K562 (cell line): ENCODE measurements at regions not wholly inside any gene's neighbourhood (a gene's known extent, or its start where the extent isn't known, plus 50 kb on each side); places are given as distances from the start of the nearest gene placed in this dataset.

Experiments used
- ATAC-seq: fragments of 200-7000 bp; cut with Tn5 transposase; 3 replicates; pipeline ENCODE4 v1.9.1; 2020; ENCODE audit warnings: moderate library complexity
- BruUV-seq: library from RNA; stranded (reverse); fragments of 400-500 nt; replicated peaks from 2 replicates; lab custom pipeline; 2021; lab: Mats Ljungman, UMichigan
- CTCF ChIA-PET: fragments of 300-600 bp; formaldehyde crosslinking; extraction: SDS; loops from one replicate; lab custom pipeline; 2021; ENCODE audit warnings: low intra/inter-chr PET ratio; lab: Yijun Ruan, JAX
- POLR2A ChIA-PET: fragments of 300-600, 350-650 bp; sonication (Branson Sonifier 250); formaldehyde crosslinking; extraction: SDS; loops from one replicate; lab custom pipeline; 2021; ENCODE audit warnings: antibody characterized with exemption, inconsistent platforms; lab: Yijun Ruan, JAX
- DNase-seq, 4 experiments: peaks; one replicate each; pipeline versions ENCODE4 v3.0.0 to v3.0.0-alpha.2; 2011 to 2018; ENCODE audit warnings: low spot score in 3 of 4, mixed read lengths in 3 of 4; ENCODE audit errors: extremely low read depth in 1 of 4
- FAIRE-seq: peaks from 2 replicates; lab custom pipeline; 2011; peaks lifted over from hg19 to GRCh38; lab: Jason Lieb, UNC
- H2AFZ ChIP-seq: 2 replicates; pipeline ENCODE4 v1.6.0; 2011; ENCODE audit warnings: low read depth, low read length, control low read depth, inconsistent platforms
- H3K27ac ChIP-seq: fragments of 200-600 bp; 3 replicates; pipeline ENCODE4 v1.8.0; 2011; ENCODE audit warnings: low read depth, mild to moderate bottlenecking, control low read depth, inconsistent platforms, low read length, moderate library complexity, mixed read lengths; ENCODE audit errors: extremely low read depth
- H3K27me3 ChIP-seq, 2 experiments: fragments of 300-600 bp in 1 of 2; 2 replicates in 1 of 2; 3 replicates in 1 of 2; pipeline versions ENCODE4 v1.6.0 to v1.8.0; 2011; ENCODE audit warnings: inconsistent platforms in 2 of 2, low read length in 2 of 2, mild to moderate bottlenecking in 1 of 2, mixed read lengths in 1 of 2, moderate library complexity in 1 of 2; ENCODE audit not compliant: control insufficient read depth in 2 of 2, insufficient read depth in 2 of 2
- H3K36me3 ChIP-seq: fragments of 300-600 bp; 3 replicates; pipeline ENCODE4 v1.8.0; 2011; ENCODE audit warnings: mild to moderate bottlenecking, low read length, inconsistent platforms; ENCODE audit not compliant: control insufficient read depth, insufficient read depth
- H3K4me1 ChIP-seq, 2 experiments: fragments of 200-600 bp in 1 of 2; replicated peaks in 1 of 2; 2 replicates in 1 of 2; 3 replicates in 1 of 2; pipeline versions ENCODE4 v1.5.1 to v1.8.0; 2011; ENCODE audit warnings: inconsistent platforms in 2 of 2, low read length in 2 of 2, mild to moderate bottlenecking in 1 of 2, mixed read lengths in 1 of 2, moderate library complexity in 1 of 2; ENCODE audit not compliant: control insufficient read depth in 2 of 2, insufficient read depth in 2 of 2
- H3K4me2 ChIP-seq: 2 replicates; pipeline ENCODE4 v1.6.1; 2011; ENCODE audit warnings: low read length, control low read depth, inconsistent platforms, mixed read lengths; ENCODE audit not compliant: insufficient read depth
- H3K4me3 ChIP-seq: fragments of 200-600 bp; sonication (generic), shearing (Covaris generic); 2 replicates; pipeline ENCODE4 v1.5.1; 2016; ENCODE audit warnings: control low read depth, inconsistent platforms
- H3K79me2 ChIP-seq: fragments of 200-600 bp; 3 replicates; pipeline ENCODE4 v1.8.0; 2011; ENCODE audit warnings: low read length, inconsistent platforms; ENCODE audit not compliant: control insufficient read depth, insufficient read depth
- H3K9ac ChIP-seq, 2 experiments: 2 replicates each; pipeline versions ENCODE4 v1.6.0 to v1.6.1; 2011; ENCODE audit warnings: low read depth in 2 of 2, low read length in 2 of 2, control low read depth in 1 of 2, inconsistent platforms in 1 of 2, mild to moderate bottlenecking in 1 of 2, mixed read lengths in 1 of 2; ENCODE audit not compliant: insufficient read depth in 1 of 2
- H3K9me1 ChIP-seq: one replicate; pipeline ENCODE4 v1.6.0; 2011; ENCODE audit warnings: inconsistent platforms, mild to moderate bottlenecking, low read length, moderate library complexity; ENCODE audit not compliant: control insufficient read depth, insufficient read depth
- H3K9me3 ChIP-seq: replicated peaks from 2 replicates; pipeline ENCODE4 v1.5.1; 2011; ENCODE audit warnings: low read depth, low read length, inconsistent platforms; ENCODE audit not compliant: control insufficient read depth, insufficient read depth
- H4K20me1 ChIP-seq: replicated peaks from 2 replicates; pipeline ENCODE4 v1.6.1; 2011; ENCODE audit warnings: low read length, inconsistent platforms, mixed read lengths; ENCODE audit not compliant: control insufficient read depth, insufficient read depth
- ADNP ChIP-seq: fragments of 200-800 bp; sonication (Bioruptor generic); IDR thresholded peaks from 2 replicates; pipeline ENCODE4 v1.6.1; 2016; ENCODE audit warnings: missing genetic modification characterization, missing compliant biosample characterization
- CXXC5 ChIP-seq: fragments of 250-450 bp; sonication (Bioruptor Pico); IDR thresholded peaks from 2 replicates; pipeline ENCODE4 v1.8.0; 2022; ENCODE audit warnings: inconsistent platforms, mild to moderate bottlenecking, moderate library complexity
- KLF6 ChIP-seq: fragments of 250-450 bp; sonication (Bioruptor Pico); IDR thresholded peaks from 2 replicates; pipeline ENCODE4 v1.4.0; 2020; ENCODE audit warnings: mild to moderate bottlenecking, moderate library complexity, borderline replicate concordance
- NBN ChIP-seq: fragments of 450-650 bp; IDR thresholded peaks from 2 replicates; pipeline ENCODE4 v1.6.1; 2016; ENCODE audit warnings: low read depth, mild to moderate bottlenecking
- SMAD1 ChIP-seq: fragments of 150-350 bp; IDR thresholded peaks from 2 replicates; pipeline ENCODE4 v1.6.1; 2014; ENCODE audit warnings: low read length, low read depth; ENCODE audit not compliant: partially characterized antibody
- U2AF2 ChIP-seq: fragments of 200-400 bp; formaldehyde crosslinking; optimal IDR thresholded peaks from 2 replicates; pipeline ENCODE3; 2017; ENCODE audit warnings: low read depth, mild to moderate bottlenecking, low read length
- ZNF589 ChIP-seq: fragments of 200-800 bp; sonication (Bioruptor generic); IDR thresholded peaks from 2 replicates; pipeline ENCODE4 v1.6.1; 2016; ENCODE audit warnings: low read depth, missing genetic modification characterization, missing compliant biosample characterization
- WGBS: fragments of 100-300 bp; shearing (Covaris generic); methylation state at CpG from one replicate; pipeline ENCODE4 v1.1.6; 2016; ENCODE audit warnings: low coverage, mixed read lengths; ENCODE audit not compliant: insufficient coverage; ENCODE audit errors: missing lambda C conversion rate; 5-methylcytosine and 5-hydroxymethylcytosine counted together
- in situ Hi-C: fragments of 300-500 bp; cut with MboI; formaldehyde crosslinking; loops from 4 replicates; pipeline ENCODE4 v1.15.0; 2018; ENCODE audit warnings: inconsistent platforms, mixed read lengths
- intact Hi-C: fragments of 100-400 bp; cut with micrococcal nuclease; formaldehyde crosslinking; loops from 2 replicates; pipeline ENCODE4 v1.14.2; 2022
- TF ChIP-seq, protein P1 (sequence below): conservative IDR thresholded peaks from 2 replicates; pipeline ENCODE4 v1.6.1; 2011; ENCODE audit warnings: low read depth, mild to moderate bottlenecking, low read length; ENCODE audit not compliant: control insufficient read depth
- TF ChIP-seq, protein P2 (sequence below): fragments of 450-650 bp; formaldehyde crosslinking; IDR thresholded peaks from 2 replicates; pipeline ENCODE4 v1.4.0; 2022; ENCODE audit warnings: missing genetic modification characterization
- TF ChIP-seq, protein P3 (sequence below): fragments of 250-450 bp; sonication (Bioruptor Pico); IDR thresholded peaks from 2 replicates; pipeline ENCODE4 v1.8.0; 2021; ENCODE audit warnings: mild to moderate bottlenecking, moderate library complexity

DNA sequence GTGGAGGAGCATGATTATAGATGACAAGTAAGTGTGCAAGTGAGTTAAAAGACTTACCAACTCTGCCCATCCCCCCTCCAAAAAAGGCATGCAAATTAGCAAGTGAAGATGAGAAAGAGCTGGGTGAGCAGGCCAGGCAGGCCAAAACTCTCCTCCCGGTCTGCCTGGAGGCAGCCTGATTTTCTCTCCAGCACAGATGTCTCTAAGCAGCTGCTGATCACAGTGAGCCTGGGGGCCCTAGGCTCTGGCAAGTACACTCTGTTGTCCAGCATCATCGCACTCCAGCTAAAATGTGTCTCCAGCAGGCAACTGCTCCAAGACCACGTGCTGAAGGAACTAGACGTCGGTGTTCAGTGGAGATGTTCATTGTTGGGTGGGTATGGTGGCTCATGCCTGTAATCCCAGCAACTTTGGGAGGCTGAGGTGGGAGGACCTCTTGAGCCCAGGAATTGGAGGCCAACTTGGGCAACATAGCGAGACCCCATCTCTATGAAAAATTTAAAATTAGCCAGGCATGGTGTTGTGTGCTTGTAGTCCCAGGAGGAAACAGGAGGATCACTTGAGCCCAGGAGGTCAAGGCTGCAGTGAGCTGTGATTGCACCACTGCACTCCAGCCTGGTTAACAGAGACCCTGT is 56.7 kb upstream of the PUM1 start (continued):
- TF ChIP-seq, protein P1, sequence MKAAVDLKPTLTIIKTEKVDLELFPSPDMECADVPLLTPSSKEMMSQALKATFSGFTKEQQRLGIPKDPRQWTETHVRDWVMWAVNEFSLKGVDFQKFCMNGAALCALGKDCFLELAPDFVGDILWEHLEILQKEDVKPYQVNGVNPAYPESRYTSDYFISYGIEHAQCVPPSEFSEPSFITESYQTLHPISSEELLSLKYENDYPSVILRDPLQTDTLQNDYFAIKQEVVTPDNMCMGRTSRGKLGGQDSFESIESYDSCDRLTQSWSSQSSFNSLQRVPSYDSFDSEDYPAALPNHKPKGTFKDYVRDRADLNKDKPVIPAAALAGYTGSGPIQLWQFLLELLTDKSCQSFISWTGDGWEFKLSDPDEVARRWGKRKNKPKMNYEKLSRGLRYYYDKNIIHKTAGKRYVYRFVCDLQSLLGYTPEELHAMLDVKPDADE: no peak
- no peak for TF ChIP-seq NBN
- no peak for TF ChIP-seq U2AF2
- TF ChIP-seq CXXC5 (CRISPR knock-in tag): no peak
- TF ChIP-seq ADNP (tag): no peak
- no peak for TF ChIP-seq ZNF589 (CRISPR knock-in tag)

DNA sequence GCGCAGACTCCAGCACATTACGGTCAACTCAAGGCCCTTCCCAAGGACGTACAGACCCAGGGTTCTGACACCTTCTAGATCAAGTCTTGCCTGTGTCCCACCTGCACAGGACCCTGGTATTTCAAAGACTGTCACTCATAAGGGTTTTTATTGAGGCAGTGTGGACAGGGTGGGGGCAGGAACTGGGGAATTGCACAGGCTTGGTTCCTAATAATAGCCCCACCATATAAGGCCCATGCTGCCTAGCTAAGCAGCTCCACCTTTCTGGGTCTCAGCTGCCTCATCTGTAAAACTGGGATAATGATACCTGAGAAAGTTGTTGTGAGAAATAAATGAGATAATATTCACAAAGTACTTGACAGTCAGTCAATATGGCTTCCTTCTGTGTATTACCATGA is 55.3 kb upstream of the PUM1 start:
- ChIA-PET CTCF (no interaction called here), POLR2A (interaction anchor here (1.1 to 1.8 kb wide), 4 partner anchors 10 to 35 kb away, joined by 3 to 6 read pairs (median 6); no protein-coding TSS in a partner anchor)
- no peak overlapping the region for H3K9ac ChIP-seq
- DNase-seq (no peak), ATAC-seq (no peak), FAIRE-seq (no peak)
- H3K4me2 ChIP-seq: no peak overlapping the region
- no TSS peak for BruUV-seq
- TF ChIP-seq SMAD1 (no peak), KLF6 (CRISPR knock-in tag) (no peak)
- TF ChIP-seq, protein P2, sequence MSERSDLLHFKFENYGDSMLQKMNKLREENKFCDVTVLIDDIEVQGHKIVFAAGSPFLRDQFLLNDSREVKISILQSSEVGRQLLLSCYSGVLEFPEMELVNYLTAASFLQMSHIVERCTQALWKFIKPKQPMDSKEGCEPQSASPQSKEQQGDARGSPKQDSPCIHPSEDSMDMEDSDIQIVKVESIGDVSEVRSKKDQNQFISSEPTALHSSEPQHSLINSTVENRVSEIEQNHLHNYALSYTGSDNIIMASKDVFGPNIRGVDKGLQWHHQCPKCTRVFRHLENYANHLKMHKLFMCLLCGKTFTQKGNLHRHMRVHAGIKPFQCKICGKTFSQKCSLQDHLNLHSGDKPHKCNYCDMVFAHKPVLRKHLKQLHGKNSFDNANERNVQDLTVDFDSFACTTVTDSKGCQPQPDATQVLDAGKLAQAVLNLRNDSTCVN (CRISPR knock-in tag): no peak
- TF ChIP-seq, protein P3, sequence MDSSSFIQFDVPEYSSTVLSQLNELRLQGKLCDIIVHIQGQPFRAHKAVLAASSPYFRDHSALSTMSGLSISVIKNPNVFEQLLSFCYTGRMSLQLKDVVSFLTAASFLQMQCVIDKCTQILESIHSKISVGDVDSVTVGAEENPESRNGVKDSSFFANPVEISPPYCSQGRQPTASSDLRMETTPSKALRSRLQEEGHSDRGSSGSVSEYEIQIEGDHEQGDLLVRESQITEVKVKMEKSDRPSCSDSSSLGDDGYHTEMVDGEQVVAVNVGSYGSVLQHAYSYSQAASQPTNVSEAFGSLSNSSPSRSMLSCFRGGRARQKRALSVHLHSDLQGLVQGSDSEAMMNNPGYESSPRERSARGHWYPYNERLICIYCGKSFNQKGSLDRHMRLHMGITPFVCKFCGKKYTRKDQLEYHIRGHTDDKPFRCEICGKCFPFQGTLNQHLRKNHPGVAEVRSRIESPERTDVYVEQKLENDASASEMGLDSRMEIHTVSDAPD (CRISPR knock-in tag): no peak
- no peaks in the 10 kb centered on the region for H3K36me3 ChIP-seq
- intact Hi-C loops: no loop called here
- H3K4me3 ChIP-seq: no peak overlapping the region
- peak overlapping the region; percentile 55 for H2AFZ ChIP-seq
- no peaks in the 10 kb centered on the region for H3K27me3 ChIP-seq
- in situ Hi-C loops: no loop called here
- H3K4me1 ChIP-seq: peaks cover 3 to 9% of the 10 kb centered on the region in 2 experiments; a peak in 3 of 5 replicates
- 82% methylated on average over 3 of the region's 3 CpGs for WGBS
- H3K9me3 ChIP-seq: no peaks in the 10 kb centered on the region
- no peak overlapping the region for H3K27ac ChIP-seq
- H3K79me2 ChIP-seq: no peaks in the 10 kb centered on the region
- H3K9me1 ChIP-seq: no peaks in the 10 kb centered on the region
- H4K20me1 ChIP-seq: no peaks in the 10 kb centered on the region
